Posterior vena cava (tissue), 2 donors: ENCODE measurements at regions not wholly inside any gene's neighbourhood (a gene's known extent, or its start where the extent isn't known, plus 50 kb on each side); places are given as distances from the start of the nearest gene placed in this dataset.

Experiments used
- DNase-seq: peaks from one replicate; pipeline ENCODE4 v3.0.0-alpha.2; 2020; ENCODE audit warnings: low spot score
- intact Hi-C, 2 donors: fragments of 100-400 bp; cut with DNase I; formaldehyde crosslinking; loops; one replicate each; pipeline versions ENCODE4 v1.14.1 to v1.14.2; 2022 to 2023
- donor health status: DM: yes; HTN: yes; CAD: no.
- donor health status: DM: yes; HTN: yes; CAD: no.

DNA sequence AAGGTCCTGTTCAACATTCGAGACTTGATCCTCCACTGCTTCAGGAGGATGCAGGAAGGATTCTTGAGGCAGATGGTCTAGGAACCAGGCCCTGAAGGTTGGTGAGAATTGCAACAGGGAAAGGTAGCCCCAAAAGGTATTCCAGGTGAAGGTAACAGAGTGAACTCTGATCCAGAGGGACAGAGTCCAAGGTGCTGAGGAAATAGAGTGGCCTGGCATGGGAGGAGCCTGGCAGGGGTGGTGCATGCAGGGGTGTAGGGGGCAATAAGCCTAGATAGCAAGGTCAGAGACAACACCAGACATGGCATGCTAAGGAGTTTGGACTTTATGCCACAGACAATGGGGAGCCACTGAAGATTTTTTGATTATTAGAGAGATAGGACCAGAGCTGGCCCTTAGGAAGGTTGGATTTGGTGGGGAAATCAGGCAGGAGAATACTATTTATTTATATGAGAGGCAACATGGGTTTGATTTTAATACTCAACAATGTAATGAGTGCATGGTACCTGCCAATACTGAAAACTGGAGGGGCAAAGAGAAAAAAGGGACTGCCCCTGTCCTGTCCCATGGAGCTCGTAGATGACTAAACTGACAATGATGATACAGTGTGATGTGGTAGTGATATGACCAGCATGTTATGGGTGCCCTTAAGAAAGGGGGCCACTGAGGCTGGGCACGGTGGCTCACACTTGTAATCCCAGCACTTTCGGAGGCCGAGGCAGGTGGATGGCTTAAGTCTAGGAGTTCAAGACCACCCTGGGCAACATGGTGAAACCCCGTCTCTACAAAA lies 50.5 kb upstream of the TMED10 start:
- intact Hi-C loops = no loop called here
- peak; percentile 15 for DNase-seq
